DND-41 (cell line): ENCODE measurements at regions not wholly inside any gene's neighbourhood (a gene's known extent, or its start where the extent isn't known, plus 50 kb on each side); places are given as distances from the start of the nearest gene placed in this dataset.
"Not testable (repeated sequence)": the region's sequence is repeated elsewhere in the genome, so short reads cannot be mapped to it uniquely, and the experiment has no call there.

ENCODE experiments used
- ATAC-seq: fragments of 200-7000 bp; cut with Tn5 transposase; 3 replicates; pipeline ENCODE4 v1.9.1; 2021; ENCODE audit warnings: low read depth; ENCODE audit not compliant: insufficient read depth
- DNase-seq: peaks from one replicate; pipeline ENCODE4 v3.0.0-alpha.2; 2020
- H2AFZ ChIP-seq: 2 replicates; pipeline ENCODE4 v1.6.0; 2012; ENCODE audit warnings: low read depth, low read length
- H3K27ac ChIP-seq: 2 replicates; pipeline ENCODE4 v1.5.1; 2012; ENCODE audit warnings: low read length, inconsistent platforms
- H3K27me3 ChIP-seq: fragments of 200-600 bp; sonication (generic); 2 replicates; pipeline ENCODE4 v1.6.0; 2012; ENCODE audit warnings: low read length, mild to moderate bottlenecking, inconsistent platforms; ENCODE audit not compliant: insufficient read depth, poor library complexity
- H3K36me3 ChIP-seq: 2 replicates; pipeline ENCODE4 v1.5.1; 2012; ENCODE audit warnings: low read length, inconsistent platforms; ENCODE audit not compliant: insufficient read depth
- H3K4me1 ChIP-seq: 2 replicates; pipeline ENCODE4 v1.5.1; 2012; ENCODE audit warnings: mild to moderate bottlenecking, low read length; ENCODE audit not compliant: insufficient read depth
- H3K4me2 ChIP-seq: 2 replicates; pipeline ENCODE4 v1.6.0; 2012; ENCODE audit warnings: mild to moderate bottlenecking, moderate library complexity, low read length, inconsistent platforms; ENCODE audit not compliant: insufficient read depth
- H3K4me3 ChIP-seq, 2 experiments: fragments of 200-600 bp in 1 of 2; shearing (Covaris generic) in 1 of 2; 2 replicates each; pipeline ENCODE4 v1.5.1; 2012 to 2016; ENCODE audit warnings: inconsistent platforms in 2 of 2, low read length in 2 of 2, mild to moderate bottlenecking in 2 of 2, low read depth in 1 of 2, moderate library complexity in 1 of 2
- H3K79me2 ChIP-seq: 2 replicates; pipeline ENCODE4 v1.6.0; 2012; ENCODE audit warnings: low read length, inconsistent platforms; ENCODE audit not compliant: insufficient read depth
- H3K9ac ChIP-seq: 2 replicates; pipeline ENCODE4 v1.6.0; 2012; ENCODE audit warnings: low read depth, mild to moderate bottlenecking, inconsistent platforms, low read length, moderate library complexity
- H3K9me3 ChIP-seq: 2 replicates; pipeline ENCODE4 v1.5.1; 2012; ENCODE audit warnings: low read length, moderate library complexity, mild to moderate bottlenecking, inconsistent platforms; ENCODE audit not compliant: insufficient read depth, severe bottlenecking
- H4K20me1 ChIP-seq: 2 replicates; pipeline ENCODE4 v1.6.0; 2012; ENCODE audit warnings: low read length; ENCODE audit not compliant: insufficient read depth
- EZH2 ChIP-seq: IDR thresholded peaks from 3 replicates; pipeline ENCODE4 v1.6.1; 2012; ENCODE audit warnings: borderline replicate concordance, low read depth, mild to moderate bottlenecking, moderate library complexity, low read length, inconsistent platforms; ENCODE audit not compliant: severe bottlenecking
- TF ChIP-seq, protein P1 (sequence below): IDR thresholded peaks from 2 replicates; pipeline ENCODE4 v1.5.1; 2012; ENCODE audit warnings: borderline replicate concordance, low read length, moderate library complexity, mild to moderate bottlenecking; ENCODE audit not compliant: poor library complexity, severe bottlenecking; ENCODE audit errors: extremely low read depth

DNA sequence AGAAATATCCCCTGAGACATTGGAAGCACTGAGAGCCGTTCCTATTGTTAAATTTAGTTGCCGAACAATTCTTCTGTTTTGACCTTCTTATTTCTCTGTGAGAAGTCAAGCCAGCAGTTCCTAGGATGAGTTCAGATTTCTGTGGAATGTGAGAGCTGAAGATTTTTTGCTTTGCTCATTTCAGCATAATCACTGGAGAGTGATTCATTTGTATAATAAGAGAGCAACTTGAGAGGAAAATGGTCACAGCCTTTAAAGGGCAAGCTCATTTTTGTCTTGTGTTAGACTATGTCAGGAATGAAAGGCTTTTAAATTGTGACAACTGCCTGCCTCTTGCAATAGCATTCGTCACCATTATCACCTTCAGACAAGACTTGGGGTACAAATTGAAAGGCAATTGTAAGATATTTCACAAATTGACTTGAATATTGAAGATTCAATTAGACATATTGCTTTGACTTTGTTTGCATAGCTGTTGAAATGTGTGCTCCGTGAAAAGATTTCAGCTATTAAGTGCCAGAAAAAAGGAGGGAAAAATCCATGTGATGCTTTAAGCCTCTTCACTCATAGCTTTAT, 900.0 kb upstream of the GOT2 start:
- no peaks in the 10 kb centered on the region for H3K27me3 ChIP-seq

DNA sequence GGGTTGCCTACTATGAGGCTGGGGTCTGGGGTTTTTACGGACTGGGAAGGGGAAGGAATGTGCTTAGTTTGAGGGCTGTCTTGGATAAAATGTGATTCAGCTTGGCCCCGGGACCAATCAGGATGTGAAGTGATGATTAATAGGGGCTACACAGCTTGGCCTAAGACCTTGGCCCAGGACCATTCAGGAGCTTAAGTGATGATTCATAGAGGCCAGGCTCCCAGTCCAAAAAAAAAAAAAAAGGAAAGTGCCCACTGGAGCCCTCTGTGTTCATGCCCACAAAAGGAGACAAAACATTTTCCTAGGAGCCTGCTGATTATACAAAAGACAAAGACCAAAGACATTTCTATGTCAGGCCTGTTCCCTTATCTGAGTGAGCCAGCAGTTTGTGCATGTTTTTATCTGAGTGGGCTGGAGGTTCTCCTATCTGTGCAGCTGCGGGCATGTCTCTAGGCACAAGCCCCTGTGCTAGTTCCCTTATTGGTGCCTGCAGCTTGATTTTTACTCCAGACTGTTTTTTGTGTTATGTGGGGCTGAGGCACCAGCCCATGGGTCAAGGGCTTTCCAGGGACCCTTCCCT, 898.2 kb upstream of the GOT2 start:
- no peak overlapping the region for H3K27ac ChIP-seq
- no peaks in the 10 kb centered on the region for H3K27me3 ChIP-seq

More for the DNA sequence above, 900.0 kb upstream of the GOT2 start:
- Histone ChIP-seq H3K4me1 (no peaks in the 10 kb centered on the region), H3K9ac (no peak overlapping the region), H3K27ac (no peak overlapping the region), H3K4me2 (no peak overlapping the region), H4K20me1 (no peaks in the 10 kb centered on the region), H3K79me2 (no peaks in the 10 kb centered on the region), H3K36me3 (no peaks in the 10 kb centered on the region), H3K4me3 (no peak overlapping the region), H2AFZ (no peak overlapping the region), H3K9me3 (no peaks in the 10 kb centered on the region)
- no peak for TF ChIP-seq EZH2
- TF ChIP-seq, protein P1, sequence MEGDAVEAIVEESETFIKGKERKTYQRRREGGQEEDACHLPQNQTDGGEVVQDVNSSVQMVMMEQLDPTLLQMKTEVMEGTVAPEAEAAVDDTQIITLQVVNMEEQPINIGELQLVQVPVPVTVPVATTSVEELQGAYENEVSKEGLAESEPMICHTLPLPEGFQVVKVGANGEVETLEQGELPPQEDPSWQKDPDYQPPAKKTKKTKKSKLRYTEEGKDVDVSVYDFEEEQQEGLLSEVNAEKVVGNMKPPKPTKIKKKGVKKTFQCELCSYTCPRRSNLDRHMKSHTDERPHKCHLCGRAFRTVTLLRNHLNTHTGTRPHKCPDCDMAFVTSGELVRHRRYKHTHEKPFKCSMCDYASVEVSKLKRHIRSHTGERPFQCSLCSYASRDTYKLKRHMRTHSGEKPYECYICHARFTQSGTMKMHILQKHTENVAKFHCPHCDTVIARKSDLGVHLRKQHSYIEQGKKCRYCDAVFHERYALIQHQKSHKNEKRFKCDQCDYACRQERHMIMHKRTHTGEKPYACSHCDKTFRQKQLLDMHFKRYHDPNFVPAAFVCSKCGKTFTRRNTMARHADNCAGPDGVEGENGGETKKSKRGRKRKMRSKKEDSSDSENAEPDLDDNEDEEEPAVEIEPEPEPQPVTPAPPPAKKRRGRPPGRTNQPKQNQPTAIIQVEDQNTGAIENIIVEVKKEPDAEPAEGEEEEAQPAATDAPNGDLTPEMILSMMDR = no peak
- DNase-seq = no peak
- no peak for ATAC-seq

DNA sequence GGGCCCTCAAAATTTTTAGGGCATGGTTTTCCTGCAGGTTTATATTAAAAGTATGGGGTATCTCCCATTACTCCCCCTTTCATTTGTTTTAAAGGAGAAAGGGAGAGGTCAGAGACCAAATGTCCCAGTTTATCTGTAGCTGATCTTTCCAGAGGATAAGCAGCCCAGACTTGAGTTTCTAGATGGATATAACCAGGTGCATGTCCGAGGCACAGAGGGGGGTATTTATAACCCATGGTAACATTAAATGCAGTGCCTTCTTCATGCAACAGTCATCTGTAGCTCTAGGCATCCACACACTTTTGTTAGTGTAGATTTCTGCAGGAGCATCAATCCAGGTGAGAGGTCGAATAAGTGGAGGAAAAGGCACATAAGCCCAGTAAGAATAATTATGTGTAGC, 890.3 kb upstream of the GOT2 start:
- H3K9me3 ChIP-seq, H3K4me1 ChIP-seq, H3K9ac ChIP-seq, H3K79me2 ChIP-seq, H3K36me3 ChIP-seq, H3K4me3 ChIP-seq, H3K27ac ChIP-seq, H2AFZ ChIP-seq, H3K27me3 ChIP-seq, ATAC-seq, DNase-seq, H3K4me2 ChIP-seq, H4K20me1 ChIP-seq: not testable (repeated sequence)

More for the DNA sequence above, 898.2 kb upstream of the GOT2 start:
- Histone ChIP-seq H3K4me1 (no peaks in the 10 kb centered on the region), H3K36me3 (no peaks in the 10 kb centered on the region), H2AFZ (no peak overlapping the region), H4K20me1 (no peaks in the 10 kb centered on the region), H3K9me3 (no peaks in the 10 kb centered on the region), H3K79me2 (no peaks in the 10 kb centered on the region), H3K4me3 (no peak overlapping the region), H3K4me2 (no peak overlapping the region), H3K9ac (no peak overlapping the region)
- ATAC-seq (no peak), DNase-seq (no peak)
- TF ChIP-seq EZH2 = no peak

DNA sequence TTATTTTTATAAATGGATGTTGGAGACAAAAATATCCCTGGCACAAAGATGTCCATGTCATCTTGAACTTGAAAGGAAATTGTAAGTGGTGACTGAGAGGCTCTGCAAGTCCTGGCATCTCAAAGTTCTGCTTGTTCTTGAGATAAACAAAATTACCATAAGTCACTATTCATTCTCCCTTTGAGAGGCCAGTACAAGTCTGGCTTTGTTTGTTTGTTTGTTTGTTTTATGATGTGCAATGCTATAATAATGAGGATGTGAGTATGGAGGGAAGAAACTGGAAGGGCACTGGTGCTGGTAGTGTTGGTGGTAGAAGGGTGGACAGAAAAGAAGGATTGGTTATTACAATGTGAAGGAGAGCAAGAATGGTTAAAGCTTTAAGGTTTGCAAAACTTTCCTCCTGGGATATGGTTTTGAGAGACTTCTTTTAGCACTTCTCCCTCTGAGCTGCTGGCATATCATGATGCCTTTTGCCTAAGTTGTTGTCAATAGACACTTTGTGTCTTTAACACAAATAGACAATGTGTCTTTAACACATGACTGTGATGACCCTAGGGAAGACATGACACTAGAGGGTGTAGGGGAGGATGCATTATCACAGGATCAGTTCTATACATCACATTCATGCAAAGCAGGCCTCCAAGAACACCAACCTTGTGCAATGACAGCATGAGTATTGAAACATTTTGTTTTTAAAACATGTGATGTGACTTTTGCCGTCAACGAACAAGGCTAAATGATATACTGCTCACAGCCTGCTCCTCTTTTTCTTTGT, 880.5 kb upstream of the GOT2 start:
- Histone ChIP-seq H3K27me3 (no peaks in the 10 kb centered on the region), H4K20me1 (no peaks in the 10 kb centered on the region), H3K79me2 (no peaks in the 10 kb centered on the region), H2AFZ (no peak overlapping the region), H3K27ac (no peak overlapping the region), H3K4me3 (no peak overlapping the region), H3K9me3 (no peaks in the 10 kb centered on the region), H3K4me2 (no peak overlapping the region), H3K9ac (no peak overlapping the region), H3K36me3 (no peaks in the 10 kb centered on the region), H3K4me1 (no peaks in the 10 kb centered on the region)
- ATAC-seq (no peak), DNase-seq (no peak)
- no peak for TF ChIP-seq EZH2
- TF ChIP-seq, protein P1 = no peak

DNA sequence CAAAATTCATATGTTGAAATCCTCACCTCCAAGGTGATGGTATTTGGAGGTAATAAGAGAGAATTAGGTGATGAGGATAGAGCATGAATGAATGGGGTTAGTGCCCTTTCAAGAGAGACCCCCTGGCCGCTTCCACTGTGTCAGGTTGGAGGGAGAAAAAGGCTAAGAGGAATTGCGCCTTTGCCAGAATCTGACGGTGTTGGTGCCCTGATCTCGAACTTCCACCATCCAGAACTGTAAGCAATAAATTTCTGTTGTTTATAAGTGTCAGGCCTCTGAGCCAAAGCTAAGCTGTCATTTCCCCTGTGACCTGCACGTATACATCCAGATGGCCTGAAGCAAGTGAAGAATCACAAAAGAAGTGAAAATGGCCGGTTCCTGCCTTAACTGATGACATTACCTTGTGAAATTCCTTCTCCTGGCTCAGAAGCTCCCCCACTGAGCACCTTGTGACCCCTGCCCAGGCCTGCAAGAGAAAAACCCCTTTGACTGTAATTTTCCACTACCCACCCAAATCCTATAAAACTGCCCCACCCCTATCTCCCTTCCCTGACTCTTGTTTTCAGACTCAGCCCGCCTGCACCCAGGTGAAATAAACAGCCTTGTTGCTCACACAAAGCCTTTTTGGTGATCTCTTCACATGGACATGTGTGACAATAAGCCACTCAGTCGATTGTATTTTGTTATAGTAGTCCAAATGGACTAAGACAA, 878.9 kb upstream of the GOT2 start:
- H3K9me3 ChIP-seq, ATAC-seq, H3K4me3 ChIP-seq, H3K4me1 ChIP-seq, H2AFZ ChIP-seq, DNase-seq, H3K36me3 ChIP-seq, H3K27ac ChIP-seq, H3K9ac ChIP-seq, H4K20me1 ChIP-seq, H3K4me2 ChIP-seq, H3K79me2 ChIP-seq, H3K27me3 ChIP-seq: not testable (repeated sequence)
